Natural killer cell (primary cell): ENCODE measurements at regions not wholly inside any gene's neighbourhood (a gene's known extent, or its start where the extent isn't known, plus 50 kb on each side); places are given as distances from the start of the nearest gene placed in this dataset.
A peak's percentile ranks its signal among the peaks of the same experiment; 100 is the strongest.

Experiments used
- ATAC-seq, 3 donors: fragments of 150-1000 bp in 2 of 3; fragments of 200-7000 bp in 1 of 3; cut with Tn5 transposase; 1 replicate in 1 of 3; 2 replicates in 2 of 3; pipeline ENCODE4 v1.10.0; 2021; ENCODE audit warnings: mild to moderate bottlenecking in 2 of 3, moderate library complexity in 2 of 3
- DNase-seq, 2 donors: peaks; one replicate each; pipeline versions ENCODE4 v3.0.0 to v3.0.0-alpha.2; 2013 to 2021; ENCODE audit warnings: mixed read lengths in 1 of 2
- H3K27ac ChIP-seq: one replicate; pipeline ENCODE4 v1.5.1; 2013; ENCODE audit warnings: mild to moderate bottlenecking, low read length
- H3K27me3 ChIP-seq: one replicate; pipeline ENCODE4 v1.6.1; 2013; ENCODE audit warnings: low read length; ENCODE audit not compliant: control insufficient read depth, insufficient read depth
- H3K36me3 ChIP-seq: one replicate; pipeline ENCODE4 v1.6.1; 2013; ENCODE audit warnings: low read length; ENCODE audit not compliant: control insufficient read depth, insufficient read depth
- H3K4me1 ChIP-seq: one replicate; pipeline ENCODE4 v1.6.1; 2013; ENCODE audit warnings: low read length; ENCODE audit not compliant: control insufficient read depth, insufficient read depth
- H3K4me3 ChIP-seq: one replicate; pipeline ENCODE4 v1.5.1; 2013; ENCODE audit warnings: low read length
- H3K9me3 ChIP-seq: one replicate; pipeline ENCODE4 v1.6.1; 2013; ENCODE audit warnings: low read length; ENCODE audit not compliant: control insufficient read depth, insufficient read depth
- H3K27ac Mint-ChIP-seq, 2 donors: one replicate each; pipeline ENCODE4 v1.8.0; 2022; ENCODE audit warnings: mild to moderate bottlenecking in 2 of 2, mixed read lengths in 2 of 2, moderate library complexity in 1 of 2
- H3K27me3 Mint-ChIP-seq, 2 donors: one replicate each; pipeline ENCODE4 v1.8.0; 2022; ENCODE audit warnings: low read depth in 2 of 2, mixed read lengths in 2 of 2
- H3K36me3 Mint-ChIP-seq: one replicate; pipeline ENCODE4 v1.8.0; 2022; ENCODE audit warnings: mixed read lengths
- H3K4me1 Mint-ChIP-seq, 2 donors: one replicate each; pipeline ENCODE4 v1.8.0; 2022; ENCODE audit warnings: mixed read lengths in 2 of 2
- H3K4me3 Mint-ChIP-seq: one replicate; pipeline ENCODE4 v1.8.0; 2022; ENCODE audit warnings: mild to moderate bottlenecking, moderate library complexity, mixed read lengths
- H3K9me3 Mint-ChIP-seq, 2 donors: one replicate each; pipeline ENCODE4 v1.8.0; 2022; ENCODE audit warnings: mixed read lengths in 2 of 2
- CTCF ChIP-seq: fragments of 200-600 bp; IDR thresholded peaks from one replicate; pipeline ENCODE4 v1.8.0; 2022; ENCODE audit warnings: antibody characterized with exemption
- WGBS: methylation state at CpG from one replicate; pipeline ENCODE4 v1.1.7; 2013; ENCODE audit warnings: missing lambda C conversion rate; ENCODE audit not compliant: insufficient coverage; 5-methylcytosine and 5-hydroxymethylcytosine counted together
- intact Hi-C: fragments of 100-400 bp; cut with micrococcal nuclease; formaldehyde crosslinking; loops from one replicate; pipeline ENCODE4 v1.14.2; 2022

GRCh38 chr12:89889062-89889461 is 180.4 kb upstream of the ATP2B1 start:
- ATAC-seq (no peak), DNase-seq (no peak)
- Mint-ChIP-seq H3K27me3 (peaks cover 0 to 6% of the 10 kb centered on the region in 2 donors), H3K9me3 (no peaks in the 10 kb centered on the region), H3K4me1 (peaks cover 8% of the 10 kb centered on the region in 2 donors), H3K27ac (no peak overlapping the region), H3K4me3 (no peak overlapping the region), H3K36me3 (no peaks in the 10 kb centered on the region)
- 97% methylated on average over 3 of the region's 4 CpGs for WGBS
- Histone ChIP-seq H3K36me3 (no peaks in the 10 kb centered on the region), H3K4me1 (no peaks in the 10 kb centered on the region), H3K27me3 (no peaks in the 10 kb centered on the region), H3K27ac (no peak overlapping the region), H3K4me3 (no peak overlapping the region), H3K9me3 (no peaks in the 10 kb centered on the region)
- no peak for TF ChIP-seq CTCF
- intact Hi-C loops, result no loop called here

- peaks cover 26 to 27% of the 10 kb centered on the region in 2 donors for H3K4me1 Mint-ChIP-seq
- intact Hi-C loops, result loop anchor here (5.0 kb wide), 1 partner anchor 178 kb away; the partner anchor contains the start of gene ATP2B1
- no peak overlapping the region for H3K4me3 Mint-ChIP-seq
- H3K9me3 Mint-ChIP-seq, result no peaks in the 10 kb centered on the region
- no peaks in the 10 kb centered on the region for H3K36me3 Mint-ChIP-seq
- no peak for TF ChIP-seq CTCF
- no peak overlapping the region for H3K4me3 ChIP-seq
- peaks cover 0 to 6% of the 10 kb centered on the region in 2 donors for H3K27me3 Mint-ChIP-seq
- H3K4me1 ChIP-seq, result peaks cover 16% of the 10 kb centered on the region
- no peaks in the 10 kb centered on the region for H3K27me3 ChIP-seq
- H3K27ac Mint-ChIP-seq, result no peak overlapping the region
- no peaks in the 10 kb centered on the region for H3K36me3 ChIP-seq
- DNase-seq, result no peak
- ATAC-seq, result no peak
- H3K27ac ChIP-seq, result no peak overlapping the region
- no peaks in the 10 kb centered on the region for H3K9me3 ChIP-seq
Observed at GRCh38 chr12:89884952-89885351, 176.3 kb upstream of the ATP2B1 start.

- Histone ChIP-seq H3K4me3 (no peak overlapping the region), H3K36me3 (no peaks in the 10 kb centered on the region), H3K27ac (no peak overlapping the region), H3K9me3 (no peaks in the 10 kb centered on the region), H3K4me1 (peaks cover 16% of the 10 kb centered on the region), H3K27me3 (no peaks in the 10 kb centered on the region)
- Mint-ChIP-seq H3K27me3 (peaks cover 0 to 6% of the 10 kb centered on the region in 2 donors), H3K9me3 (no peaks in the 10 kb centered on the region), H3K4me1 (peaks cover 27 to 31% of the 10 kb centered on the region in 2 donors), H3K27ac (peak overlapping the region in 1 of 2 donors; percentile 31), H3K4me3 (no peak overlapping the region), H3K36me3 (no peaks in the 10 kb centered on the region)
- no peak for ATAC-seq
- DNase-seq, result no peak
- no peak for TF ChIP-seq CTCF
- intact Hi-C loops, result loop anchor here (5.0 kb wide), 1 partner anchor 177 kb away; the partner anchor contains the start of gene ATP2B1
- WGBS, result 100% methylated on average over 1 of the region's 1 CpG
Observed at GRCh38 chr12:89884416-89884898, 175.8 kb upstream of the ATP2B1 start.
